Right hindlimb (tissue), 1 donor: ENCODE measurements at regions not wholly inside any gene's neighbourhood (a gene's known extent, or its start where the extent isn't known, plus 50 kb on each side); places are given as distances from the start of the nearest gene placed in this dataset.
"Not testable (repeated sequence)": the region's sequence is repeated elsewhere in the genome, so short reads cannot be mapped to it uniquely, and the experiment has no call there.

Source experiments
- DNase-seq: peaks from one replicate; pipeline ENCODE4 v3.0.0-alpha.2; 2018

GRCh38 chr7:35975851-35976454 is 175.1 kb downstream of the SEPTIN7 start:
- DNase-seq, result no peak

- not testable (repeated sequence) for DNase-seq
These were observed 174.0 kb upstream of the EEPD1 start for GRCh38 chr7:35978816-35979640.

- no peak for DNase-seq
These were observed 170.5 kb upstream of the EEPD1 start for GRCh38 chr7:35982600-35982999.

GRCh38 chr7:35983626-35984025 is 169.4 kb upstream of the EEPD1 start:
- DNase-seq, result no peak

DNA sequence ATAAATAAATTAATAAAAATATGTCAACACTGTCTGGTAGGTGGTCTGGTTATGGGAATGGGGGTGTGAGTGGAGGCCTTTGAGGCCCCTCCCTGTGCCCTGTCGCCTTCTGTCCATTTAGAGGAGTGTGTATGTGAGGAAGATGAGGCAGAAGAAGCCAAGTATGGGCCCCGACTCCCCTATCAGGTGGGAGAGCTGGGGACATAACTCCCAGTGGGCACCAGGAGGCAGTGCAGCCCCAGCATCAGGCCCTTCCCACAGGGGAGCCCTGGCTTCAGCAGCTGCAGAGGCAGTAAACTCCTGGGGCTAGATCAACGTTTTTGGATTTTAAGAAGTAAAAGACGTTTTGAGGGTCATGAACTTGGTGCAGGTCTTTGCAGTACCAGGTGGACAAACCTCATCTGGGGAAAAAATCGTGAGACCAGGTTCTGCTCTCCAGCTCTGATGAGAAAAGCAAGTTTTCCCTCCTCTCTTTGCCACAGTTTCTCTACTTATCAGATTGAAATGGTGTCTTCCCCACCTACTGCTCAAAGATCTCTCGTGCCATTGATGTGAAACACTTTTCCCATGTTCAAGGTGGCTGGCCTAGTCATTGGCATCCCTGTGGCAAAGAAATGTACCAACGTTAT is 167.8 kb upstream of the EEPD1 start:
- peak; percentile 84 for DNase-seq

DNA sequence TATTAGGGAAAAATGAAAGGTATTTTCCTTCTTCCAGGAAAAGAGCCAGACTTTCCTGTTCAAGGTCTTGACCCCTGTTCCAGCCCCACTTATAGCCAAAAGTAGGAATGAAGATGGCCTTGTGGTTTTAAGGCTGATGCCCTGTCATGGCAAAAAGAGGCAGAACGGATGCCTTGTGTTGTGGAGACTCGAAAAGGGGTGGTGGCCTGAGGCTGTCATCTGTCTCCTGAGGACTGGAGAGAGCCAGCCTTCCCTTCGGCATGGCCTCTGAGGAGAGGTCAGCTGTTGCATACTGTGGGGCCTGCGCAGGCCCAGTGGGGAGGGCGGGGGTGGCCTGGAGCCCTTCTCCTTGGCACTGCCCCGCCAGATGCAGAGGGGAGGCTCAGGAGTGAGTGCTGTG is 166.0 kb upstream of the EEPD1 start:
- DNase-seq, result no peak

DNA sequence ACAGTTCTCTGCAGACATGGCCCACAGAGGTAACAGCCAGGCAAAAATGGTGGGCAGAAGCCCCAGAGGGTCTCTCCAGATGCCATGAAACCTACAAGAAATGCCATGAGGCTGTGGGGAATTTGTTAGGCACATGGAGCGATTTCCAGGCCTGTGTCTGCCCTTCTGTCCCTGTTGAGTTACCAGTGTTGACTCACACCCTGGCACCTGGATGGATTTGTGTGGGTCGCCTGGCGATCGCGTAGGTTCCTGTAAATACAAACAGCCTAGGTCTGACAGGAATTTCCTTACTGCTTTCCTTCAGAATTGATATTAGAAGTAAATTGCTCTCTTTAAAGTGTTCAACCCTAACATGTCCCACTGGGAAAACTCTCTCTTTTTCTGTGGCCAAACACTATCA is 164.9 kb upstream of the EEPD1 start:
- DNase-seq, result no peak

DNA sequence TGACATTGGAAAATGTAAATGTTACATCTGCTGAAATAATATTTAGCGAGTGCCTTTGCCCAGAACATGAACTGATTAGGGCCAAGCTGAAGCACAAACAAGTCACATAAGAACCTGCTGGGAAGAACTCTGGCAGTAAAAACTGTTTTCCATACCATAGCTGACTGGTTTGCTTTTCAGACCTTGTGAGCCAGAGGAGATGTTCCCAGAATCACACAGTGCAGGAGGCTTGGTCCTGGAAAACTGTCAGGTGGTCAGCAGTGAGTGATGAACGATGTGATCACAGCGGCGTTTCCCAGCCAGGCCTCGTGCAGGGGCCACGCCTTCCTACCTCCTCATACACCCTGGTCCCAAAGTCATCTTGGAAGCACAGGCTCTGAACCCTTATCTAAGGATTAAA is 164.2 kb upstream of the EEPD1 start:
- peak; percentile 85 for DNase-seq

GRCh38 chr7:35991511-35992232 is 161.4 kb upstream of the EEPD1 start:
- DNase-seq, result no peak

DNA sequence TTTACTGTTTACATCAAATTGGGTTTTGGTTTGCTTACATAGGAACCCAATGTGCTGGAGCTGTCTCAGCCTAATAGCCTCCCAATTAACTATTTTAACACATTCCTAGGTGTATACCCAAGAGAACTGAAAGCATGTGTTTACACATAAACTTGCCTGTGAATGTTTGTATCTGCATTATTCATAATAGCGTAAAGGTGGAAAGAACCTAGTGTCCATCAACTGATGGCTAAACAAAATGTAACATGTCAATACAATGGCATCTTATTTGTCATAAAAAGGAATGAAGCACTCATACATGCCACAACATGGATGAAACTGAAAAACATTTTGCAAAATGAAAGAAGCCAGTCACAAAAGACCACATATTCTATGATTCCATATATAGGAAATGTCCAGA is 160.6 kb upstream of the EEPD1 start:
- no peak for DNase-seq

DNA sequence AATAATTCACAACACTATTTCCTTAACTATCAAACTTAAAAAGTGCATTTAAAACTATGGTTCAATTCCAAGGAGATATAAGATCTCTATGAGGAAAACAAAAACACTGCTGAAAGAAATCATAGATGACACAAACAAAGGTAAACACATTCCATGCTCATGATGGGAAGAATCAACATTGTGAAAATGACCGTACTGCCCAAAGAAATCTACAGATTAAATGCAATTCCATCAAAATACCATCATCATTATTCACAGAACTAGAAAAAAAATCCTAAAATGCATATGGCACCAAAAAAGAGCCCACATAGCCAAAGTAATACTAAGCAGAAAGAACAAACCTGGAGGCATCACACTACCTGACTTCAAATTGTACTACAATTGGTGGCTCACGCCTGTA is 159.9 kb upstream of the EEPD1 start:
- no peak for DNase-seq

DNA sequence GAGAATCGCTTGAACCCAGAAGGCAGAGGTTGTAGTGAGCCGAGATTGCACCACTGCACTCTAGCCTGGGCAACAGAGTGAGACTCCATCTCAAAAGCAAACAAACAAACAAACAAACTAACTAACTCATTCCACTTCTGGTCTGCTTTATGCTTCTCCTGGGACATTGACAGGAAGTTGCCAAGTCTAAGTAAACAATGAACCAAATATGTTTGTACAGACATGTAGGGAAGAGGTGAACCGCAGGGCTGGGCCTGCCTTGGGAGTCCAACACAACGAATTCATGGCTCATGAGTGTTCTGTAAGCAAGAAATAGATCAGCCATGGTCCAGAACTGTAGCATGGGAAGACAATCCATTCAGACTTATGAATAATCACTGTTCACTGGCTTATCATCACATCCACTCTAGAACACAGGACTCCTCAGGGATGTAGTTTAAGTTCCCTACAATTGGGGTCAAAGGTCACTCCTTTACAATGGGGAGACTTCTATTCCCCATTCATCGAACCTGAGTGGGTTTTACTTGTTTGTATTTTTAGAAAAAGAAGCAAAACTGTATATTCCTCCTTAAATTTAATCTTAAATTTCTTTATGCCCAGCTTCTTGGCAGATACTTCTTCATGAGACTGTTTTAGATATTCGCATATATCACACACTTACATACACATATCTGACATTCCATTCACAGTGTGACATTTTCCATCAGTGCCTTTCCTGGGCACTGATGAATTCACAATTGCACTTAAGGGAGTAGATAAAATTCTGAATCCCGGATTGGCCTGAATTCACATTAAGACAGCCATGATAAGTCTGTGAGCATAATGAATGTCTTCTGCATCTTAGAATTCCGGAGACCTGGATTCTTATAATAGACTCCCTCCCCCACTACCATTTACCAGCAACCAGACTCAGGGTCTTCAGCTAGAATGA is 159.1 kb upstream of the EEPD1 start:
- DNase-seq, result no peak

GRCh38 chr7:35995334-35995733 is 157.7 kb upstream of the EEPD1 start:
- DNase-seq, result no peak

- DNase-seq, result no peak
These were observed 154.6 kb upstream of the EEPD1 start for GRCh38 chr7:35998481-35998880.

DNA sequence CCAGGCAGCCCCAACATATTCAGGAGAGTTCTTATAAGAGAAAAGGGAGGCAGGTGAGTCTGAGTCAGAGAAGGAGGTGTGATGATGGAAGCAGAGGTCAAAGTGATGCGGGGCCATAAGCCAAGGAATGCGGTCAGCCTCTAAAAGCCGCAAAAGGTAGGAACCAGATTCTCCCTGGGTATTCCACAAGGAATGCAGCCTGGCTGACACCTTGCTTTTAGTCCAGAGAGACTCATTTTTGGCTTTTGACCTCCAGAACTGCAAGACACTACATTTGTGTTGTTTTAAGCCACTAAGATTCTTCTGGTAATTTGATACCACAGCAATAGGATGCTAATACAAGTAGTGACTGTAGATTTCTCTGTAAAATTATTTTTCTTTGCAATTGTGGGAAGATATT is 151.5 kb upstream of the EEPD1 start:
- DNase-seq, result no peak

- no peak for DNase-seq
These were observed 150.2 kb upstream of the EEPD1 start for GRCh38 chr7:36002900-36003299.

GRCh38 chr7:36003343-36003742 is 149.7 kb upstream of the EEPD1 start:
- DNase-seq, result no peak

DNA sequence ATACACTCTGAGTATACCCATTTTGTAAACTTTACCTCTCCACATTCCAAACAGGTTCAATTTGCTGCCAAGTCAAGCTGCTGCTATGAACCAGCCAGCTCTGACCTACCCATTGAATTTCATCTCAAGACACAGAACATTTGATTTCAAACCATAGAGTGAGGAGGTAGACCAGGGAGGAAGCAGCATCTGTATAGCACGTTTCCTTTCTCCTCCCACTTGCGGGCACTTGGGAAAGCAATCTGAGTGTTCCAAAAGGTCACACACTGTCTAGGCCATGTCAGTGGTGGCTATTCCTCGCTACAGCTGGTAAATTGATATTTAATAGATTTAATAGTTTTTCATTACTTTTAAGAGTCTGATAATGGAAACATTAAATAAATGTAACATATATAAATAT is 147.8 kb upstream of the EEPD1 start:
- no peak for DNase-seq

GRCh38 chr7:36005876-36006275 is 147.2 kb upstream of the EEPD1 start:
- DNase-seq, result no peak

DNA sequence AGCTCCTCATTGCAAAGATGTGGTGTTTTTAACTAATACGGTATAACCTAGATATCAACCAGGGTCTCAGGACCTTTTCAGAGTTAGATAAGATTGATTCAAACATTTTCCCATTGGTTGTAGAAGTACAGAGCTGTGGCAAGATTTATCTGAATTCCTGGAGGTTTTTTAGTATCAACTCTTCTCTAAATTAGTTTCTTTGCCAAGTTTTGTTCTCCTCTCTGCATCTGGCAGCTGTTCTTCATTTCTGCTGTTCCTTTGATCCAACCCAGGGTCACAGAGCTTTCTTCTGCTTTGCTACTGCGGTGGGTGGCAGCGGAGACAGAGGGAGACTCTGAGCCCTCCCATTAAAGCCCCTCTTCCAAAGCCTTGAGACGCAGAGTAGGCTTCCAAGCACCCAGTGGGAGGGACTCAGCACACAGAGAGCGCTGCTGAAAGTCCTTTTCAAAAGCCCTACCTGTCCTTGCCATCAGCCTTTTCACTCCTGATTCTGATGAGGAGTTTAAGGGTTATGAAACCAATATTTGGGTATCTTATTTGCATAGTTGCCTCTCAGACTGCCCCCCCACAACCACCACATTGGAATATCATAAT is 146.3 kb upstream of the EEPD1 start:
- DNase-seq, result no peak

GRCh38 chr7:36010656-36011587 is 142.1 kb upstream of the EEPD1 start:
- DNase-seq, result no peak
